Activated naive CD8-positive, alpha-beta T cell treated with anti-CD3 and anti-CD28 coated beads, Interleukin-2, amount 10 ng/mL, durations not matched to agents 7 days and 5 days (primary cell): ENCODE measurements at regions not wholly inside any gene's neighbourhood (a gene's known extent, or its start where the extent isn't known, plus 50 kb on each side); places are given as distances from the start of the nearest gene placed in this dataset.

Experiments
- ATAC-seq: fragments of 150-1000 bp; cut with Tn5 transposase; one replicate; pipeline ENCODE4 v1.10.0; 2021; ENCODE audit warnings: low read depth, moderate library complexity
- POLR2A ChIA-PET: fragments of 350-600 bp; sonication (Branson Sonifier 250); formaldehyde crosslinking; loops from one replicate; lab custom pipeline; 2021; ENCODE audit warnings: antibody characterized with exemption; lab: Charles Lee
- DNase-seq: peaks from one replicate; pipeline ENCODE4 v3.0.0; 2021
- H3K27ac Mint-ChIP-seq: one replicate; pipeline ENCODE4 v1.8.0; 2022; ENCODE audit warnings: mild to moderate bottlenecking, mixed read lengths
- H3K27me3 Mint-ChIP-seq: one replicate; pipeline ENCODE4 v1.8.0; 2022; ENCODE audit warnings: mild to moderate bottlenecking, moderate library complexity, mixed read lengths
- H3K36me3 Mint-ChIP-seq: one replicate; pipeline ENCODE4 v1.8.0; 2021; ENCODE audit warnings: mild to moderate bottlenecking, mixed read lengths
- H3K4me1 Mint-ChIP-seq: one replicate; pipeline ENCODE4 v1.8.0; 2021; ENCODE audit warnings: mixed read lengths
- H3K4me3 Mint-ChIP-seq: one replicate; pipeline ENCODE4 v1.8.0; 2022; ENCODE audit warnings: mild to moderate bottlenecking, moderate library complexity, mixed read lengths
- H3K9me3 Mint-ChIP-seq: one replicate; pipeline ENCODE4 v1.8.0; 2021; ENCODE audit warnings: mixed read lengths

DNA sequence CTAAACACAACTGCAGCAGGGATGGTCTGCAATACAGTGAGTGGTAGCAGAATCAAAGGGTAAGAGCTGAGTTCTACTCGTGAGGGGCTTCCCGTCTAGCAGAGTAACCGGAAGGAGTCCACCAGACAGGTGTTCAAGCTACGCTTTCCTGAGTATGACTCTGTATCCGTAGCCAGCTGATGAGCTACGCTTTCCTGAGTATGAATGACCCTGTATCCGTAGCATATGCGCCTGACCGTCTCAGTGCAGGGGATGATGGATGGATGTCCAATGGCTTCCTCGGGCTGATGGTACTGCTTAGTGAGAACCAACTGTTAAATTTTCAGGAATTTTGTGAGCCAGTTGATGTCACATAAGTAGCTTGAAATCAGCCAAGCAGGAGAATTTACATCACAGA, 244.1 kb upstream of the MYT1L start:
- no peak overlapping the region for H3K27ac Mint-ChIP-seq
- peaks cover 6% of the 10 kb centered on the region for H3K27me3 Mint-ChIP-seq
- no peaks in the 10 kb centered on the region for H3K9me3 Mint-ChIP-seq
- no peaks in the 10 kb centered on the region for H3K4me1 Mint-ChIP-seq
- ATAC-seq, result no peak
- H3K36me3 Mint-ChIP-seq, result no peaks in the 10 kb centered on the region
- no peak overlapping the region for H3K4me3 Mint-ChIP-seq
- no peak for DNase-seq
- POLR2A ChIA-PET, result no interaction called here

DNA sequence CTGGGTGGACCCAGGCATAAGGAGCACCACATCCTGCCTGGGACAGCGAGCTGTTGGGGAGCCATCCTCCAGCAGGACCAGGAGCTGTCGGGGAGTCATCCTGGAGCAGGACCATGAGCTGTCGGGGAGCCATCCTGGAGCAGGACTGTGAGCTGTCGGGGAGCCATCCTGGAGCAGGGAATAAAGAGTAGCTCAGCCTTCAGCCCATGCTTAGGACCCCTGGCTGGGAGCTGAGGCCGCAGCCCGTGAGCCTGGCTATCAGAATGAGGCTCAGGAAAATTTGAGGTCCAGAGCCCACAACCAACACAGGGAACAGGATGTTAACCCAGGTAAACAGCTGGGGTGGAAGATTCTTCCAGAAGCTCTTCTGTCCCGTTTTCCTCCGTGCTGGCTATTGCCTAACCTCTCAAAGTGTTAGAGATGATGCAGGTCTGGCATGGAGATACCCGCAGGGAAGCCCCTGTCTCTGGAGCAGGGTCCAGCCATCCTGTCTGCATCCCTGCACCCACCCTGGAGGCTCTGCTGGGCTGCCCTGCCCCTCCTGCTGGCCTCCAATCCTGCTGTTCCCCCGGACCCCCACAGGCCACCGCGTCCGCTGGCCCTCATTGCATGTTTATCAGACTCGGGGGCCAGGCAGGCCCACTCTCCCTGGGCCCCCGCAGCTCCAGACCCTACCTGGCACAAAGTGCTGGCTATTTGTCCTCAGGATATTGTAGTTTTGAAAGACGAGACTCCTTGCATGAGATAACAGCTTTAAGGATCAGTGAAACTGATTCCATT, 243.5 kb upstream of the MYT1L start:
- no peak for DNase-seq
- H3K27me3 Mint-ChIP-seq, result peaks cover 6% of the 10 kb centered on the region
- no peaks in the 10 kb centered on the region for H3K4me1 Mint-ChIP-seq
- ATAC-seq, result no peak
- H3K27ac Mint-ChIP-seq, result no peak overlapping the region
- H3K9me3 Mint-ChIP-seq, result no peaks in the 10 kb centered on the region
- POLR2A ChIA-PET, result no interaction called here
- H3K4me3 Mint-ChIP-seq, result no peak overlapping the region
- H3K36me3 Mint-ChIP-seq, result no peaks in the 10 kb centered on the region

DNA sequence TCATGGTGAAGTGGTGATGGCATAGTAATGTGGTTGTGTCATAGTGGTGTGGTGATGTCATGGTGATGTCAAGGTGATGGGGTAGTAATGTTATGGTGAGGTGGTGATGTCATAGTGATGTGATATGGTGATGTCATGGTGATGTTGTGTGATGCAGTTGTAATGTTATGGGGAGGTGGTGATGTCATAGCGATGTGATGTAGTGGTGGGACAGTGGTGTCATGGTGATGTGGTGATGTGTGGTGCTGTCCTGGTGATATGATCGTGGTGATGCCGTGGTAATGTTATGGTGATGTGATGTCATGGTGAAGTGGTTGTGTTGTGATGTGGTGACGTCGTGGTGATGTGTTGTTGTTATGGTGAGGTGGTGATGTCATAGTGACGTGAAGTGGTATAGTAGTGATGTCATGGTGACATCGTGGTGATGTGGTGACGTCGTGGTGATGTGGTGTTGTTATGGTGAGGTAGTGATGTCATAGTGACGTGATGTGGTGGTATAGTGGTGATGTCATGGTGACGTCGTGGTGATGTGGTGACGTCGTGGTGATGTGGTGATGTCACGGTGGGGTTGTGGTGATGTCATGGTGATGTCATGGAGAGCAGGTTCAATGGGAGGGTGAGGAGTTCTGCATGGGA, 242.7 kb upstream of the MYT1L start:
- no peak overlapping the region for H3K27ac Mint-ChIP-seq
- H3K4me3 Mint-ChIP-seq, result no peak overlapping the region
- peaks cover 6% of the 10 kb centered on the region for H3K27me3 Mint-ChIP-seq
- no peaks in the 10 kb centered on the region for H3K4me1 Mint-ChIP-seq
- POLR2A ChIA-PET, result no interaction called here
- peak; percentile 16 for ATAC-seq
- no peak for DNase-seq
- no peaks in the 10 kb centered on the region for H3K36me3 Mint-ChIP-seq
- H3K9me3 Mint-ChIP-seq, result no peaks in the 10 kb centered on the region

DNA sequence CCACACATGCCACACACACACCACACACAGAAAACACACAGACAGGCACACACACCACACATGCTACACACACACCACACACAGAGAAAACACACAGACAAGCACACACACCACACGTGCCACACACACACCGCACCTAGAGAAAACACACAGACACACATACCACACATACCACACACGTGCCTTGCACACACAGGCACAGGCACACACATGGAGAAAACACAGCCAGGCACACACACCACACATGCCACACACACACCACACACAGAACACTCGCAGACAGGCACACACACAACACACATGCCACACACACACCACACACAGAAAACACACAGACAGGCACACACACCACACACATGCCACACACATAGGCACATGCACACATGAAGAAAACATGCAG, 242.1 kb upstream of the MYT1L start:
- Mint-ChIP-seq H3K4me3 (no peak overlapping the region), H3K36me3 (no peaks in the 10 kb centered on the region), H3K4me1 (no peaks in the 10 kb centered on the region), H3K27ac (no peak overlapping the region), H3K27me3 (peaks cover 6% of the 10 kb centered on the region), H3K9me3 (no peaks in the 10 kb centered on the region)
- POLR2A ChIA-PET, result no interaction called here
- DNase-seq (no peak), ATAC-seq (no peak)

DNA sequence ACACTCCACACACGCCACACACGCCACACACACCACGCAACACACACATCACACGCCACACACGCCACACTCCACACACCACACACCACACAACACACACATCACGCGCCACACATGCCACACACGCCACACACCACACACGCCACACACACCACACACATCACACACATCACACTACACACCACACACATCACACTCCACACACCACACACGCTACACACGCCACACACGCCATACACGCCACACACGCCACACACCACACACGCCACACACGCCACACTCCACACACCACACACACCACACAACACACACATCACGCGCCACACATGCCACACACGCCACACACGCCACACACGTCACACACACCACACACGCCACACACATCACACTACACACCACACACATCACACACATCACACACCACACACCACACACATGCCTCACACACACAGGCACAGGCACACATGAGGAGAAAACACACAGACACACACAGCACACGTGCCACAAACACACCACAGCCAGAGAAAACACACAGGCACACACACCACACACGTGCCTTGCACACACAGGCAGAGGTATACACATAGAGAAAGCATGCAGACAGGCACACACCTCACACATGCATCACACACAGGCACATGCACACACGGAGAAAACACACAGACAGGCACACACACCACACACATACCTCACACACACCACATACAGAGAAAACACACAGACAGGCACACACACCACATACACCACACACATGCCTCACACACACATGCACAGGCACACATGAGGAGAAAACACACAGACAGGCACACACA, 241.5 kb upstream of the MYT1L start:
- no peaks in the 10 kb centered on the region for H3K9me3 Mint-ChIP-seq
- no peaks in the 10 kb centered on the region for H3K36me3 Mint-ChIP-seq
- DNase-seq, result no peak
- H3K4me1 Mint-ChIP-seq, result no peaks in the 10 kb centered on the region
- H3K27ac Mint-ChIP-seq, result no peak overlapping the region
- ATAC-seq, result no peak
- no peak overlapping the region for H3K4me3 Mint-ChIP-seq
- POLR2A ChIA-PET, result no interaction called here
- peaks cover 4% of the 10 kb centered on the region for H3K27me3 Mint-ChIP-seq

DNA sequence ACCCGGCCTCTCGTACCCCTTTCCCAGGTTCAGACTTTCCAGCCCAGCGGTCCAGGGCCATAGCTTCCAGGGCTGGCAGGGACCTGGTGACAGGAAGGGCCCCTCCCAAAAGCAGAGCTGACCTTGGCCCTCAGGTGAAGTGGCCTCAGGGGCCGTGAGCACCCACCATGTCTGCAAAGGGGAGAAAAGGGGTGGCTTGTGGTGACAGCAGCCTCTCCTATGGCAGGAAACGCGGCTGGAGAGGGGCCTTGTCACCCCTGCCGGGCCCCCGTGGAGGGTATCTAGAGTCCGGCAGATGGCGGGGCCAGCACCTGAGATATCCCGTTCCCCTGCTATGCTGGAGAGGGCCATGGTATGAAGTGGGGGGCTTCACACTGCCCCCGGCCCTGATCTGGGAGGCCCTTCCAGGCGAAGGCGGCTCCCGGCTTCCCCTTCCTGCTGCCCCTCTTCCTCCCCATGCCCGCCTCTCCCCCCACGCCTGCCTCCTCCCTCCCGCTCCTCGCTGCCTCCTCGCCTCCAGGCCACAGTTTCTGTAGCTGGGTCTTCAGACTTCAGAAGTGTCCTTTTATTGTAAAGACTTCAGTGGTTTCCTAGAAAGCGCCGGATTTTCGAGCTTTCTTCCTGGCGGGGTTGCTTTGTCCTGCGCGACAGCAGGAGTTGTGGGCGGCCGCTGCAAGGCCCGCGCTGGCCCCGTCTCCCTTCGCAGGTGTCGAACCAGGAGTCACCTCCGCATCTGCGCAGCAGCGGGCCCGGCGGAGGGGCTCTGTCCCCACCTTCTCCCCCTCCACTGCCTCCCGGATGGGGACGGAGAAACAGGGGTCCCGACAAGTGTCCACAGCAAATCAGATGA, 240.5 kb upstream of the MYT1L start:
- Mint-ChIP-seq H3K36me3 (no peaks in the 10 kb centered on the region), H3K4me1 (no peaks in the 10 kb centered on the region), H3K27ac (no peak overlapping the region), H3K9me3 (no peaks in the 10 kb centered on the region), H3K4me3 (no peak overlapping the region), H3K27me3 (peaks cover 4% of the 10 kb centered on the region)
- ATAC-seq (no peak), DNase-seq (no peak)
- POLR2A ChIA-PET, result no interaction called here

DNA sequence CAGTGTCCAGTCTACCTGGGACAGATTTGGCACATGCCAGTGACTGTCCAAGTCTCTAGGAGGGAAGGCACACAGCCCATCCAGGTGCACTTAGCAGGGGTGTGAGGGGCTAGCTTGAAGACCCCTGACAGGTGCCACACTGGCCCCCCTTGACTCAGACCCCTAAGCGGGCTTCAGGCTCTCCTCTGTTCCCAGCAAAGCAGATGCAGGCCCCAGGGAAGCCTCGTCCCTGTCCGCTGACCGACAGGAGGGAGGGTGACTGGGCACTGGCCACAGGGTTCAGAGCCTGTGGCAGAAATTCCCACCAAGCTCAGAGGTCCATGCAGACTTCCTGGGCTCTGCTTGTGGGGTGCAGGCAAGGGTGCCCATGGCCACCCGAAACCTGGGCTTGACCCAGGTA, 239.8 kb upstream of the MYT1L start:
- Mint-ChIP-seq H3K27me3 (no peaks in the 10 kb centered on the region), H3K9me3 (no peaks in the 10 kb centered on the region), H3K4me1 (no peaks in the 10 kb centered on the region), H3K36me3 (no peaks in the 10 kb centered on the region), H3K27ac (no peak overlapping the region), H3K4me3 (no peak overlapping the region)
- ATAC-seq (no peak), DNase-seq (no peak)
- POLR2A ChIA-PET, result no interaction called here

DNA sequence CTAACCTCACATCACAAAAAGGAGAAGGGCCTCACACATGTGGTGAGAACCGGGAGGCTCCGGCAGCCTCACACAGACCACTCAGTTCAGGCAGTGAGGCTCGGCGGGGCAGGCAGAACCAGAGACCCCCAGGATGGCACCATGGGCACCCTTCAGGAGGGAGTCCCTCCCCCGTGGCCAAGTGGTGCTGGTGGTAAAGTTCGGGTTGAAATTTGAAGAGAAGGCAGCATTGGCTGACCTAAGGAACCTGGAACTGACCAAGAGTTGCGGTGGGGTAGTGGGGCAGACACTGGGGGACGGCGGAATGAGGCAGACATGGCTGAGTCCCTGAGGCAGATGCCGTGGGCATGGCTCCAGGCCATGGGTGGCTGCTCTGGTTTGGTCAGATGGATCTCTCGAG, 239.3 kb upstream of the MYT1L start:
- Mint-ChIP-seq H3K9me3 (no peaks in the 10 kb centered on the region), H3K4me1 (no peaks in the 10 kb centered on the region), H3K4me3 (no peak overlapping the region), H3K27ac (no peak overlapping the region), H3K36me3 (no peaks in the 10 kb centered on the region), H3K27me3 (no peaks in the 10 kb centered on the region)
- DNase-seq (no peak), ATAC-seq (no peak)
- POLR2A ChIA-PET, result no interaction called here

DNA sequence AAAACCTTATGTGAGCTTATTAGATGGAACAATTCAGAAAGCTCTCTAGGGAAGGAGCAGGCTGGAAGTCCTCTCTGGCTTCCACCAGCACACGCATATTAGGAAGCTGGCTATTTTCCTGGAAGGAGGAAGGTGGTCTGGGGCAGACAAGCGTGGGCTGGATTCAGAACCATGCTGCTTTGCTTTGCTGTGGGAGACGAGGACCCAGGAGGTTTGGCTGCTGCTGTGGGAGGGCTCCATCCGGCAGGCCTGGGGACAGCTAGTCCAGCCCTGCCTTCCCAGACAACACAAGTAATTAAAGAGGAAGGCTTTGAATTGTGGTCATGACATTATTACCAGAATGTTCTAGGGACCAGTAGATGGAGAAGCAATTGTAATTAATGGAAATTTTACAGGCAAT, 238.8 kb upstream of the MYT1L start:
- H3K27me3 Mint-ChIP-seq, result no peaks in the 10 kb centered on the region
- no peaks in the 10 kb centered on the region for H3K36me3 Mint-ChIP-seq
- POLR2A ChIA-PET, result no interaction called here

DNA sequence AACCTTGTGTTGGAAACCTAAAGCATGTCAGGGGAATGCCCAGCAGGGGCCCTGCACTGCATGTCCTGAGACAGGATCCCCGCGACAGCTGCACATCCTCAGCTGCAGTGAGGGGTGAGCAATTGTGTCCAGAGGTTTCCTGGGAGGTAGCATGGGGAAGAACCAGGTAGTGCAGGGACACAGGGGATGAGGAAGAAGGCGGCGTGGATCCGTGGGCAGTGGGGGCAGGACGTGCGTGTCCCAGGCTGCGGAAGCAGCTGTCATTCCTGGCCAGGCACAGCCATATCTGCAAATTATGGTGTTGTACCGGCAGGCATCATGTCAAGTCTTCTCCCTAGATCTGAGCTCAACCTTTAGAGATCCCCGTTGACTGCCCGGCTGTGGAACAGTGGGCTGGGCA, 238.2 kb upstream of the MYT1L start:
- H3K36me3 Mint-ChIP-seq, result no peaks in the 10 kb centered on the region
- no peaks in the 10 kb centered on the region for H3K4me1 Mint-ChIP-seq
- no peak overlapping the region for H3K27ac Mint-ChIP-seq
- H3K27me3 Mint-ChIP-seq, result no peaks in the 10 kb centered on the region
- no peak overlapping the region for H3K4me3 Mint-ChIP-seq
- DNase-seq (no peak), ATAC-seq (no peak)
- H3K9me3 Mint-ChIP-seq, result no peaks in the 10 kb centered on the region
- POLR2A ChIA-PET, result no interaction called here

More for the DNA sequence above, 238.8 kb upstream of the MYT1L start:
- no peak overlapping the region for H3K4me3 Mint-ChIP-seq
- DNase-seq (no peak), ATAC-seq (no peak)
- H3K27ac Mint-ChIP-seq, result no peak overlapping the region
- H3K9me3 Mint-ChIP-seq, result no peaks in the 10 kb centered on the region
- no peaks in the 10 kb centered on the region for H3K4me1 Mint-ChIP-seq

DNA sequence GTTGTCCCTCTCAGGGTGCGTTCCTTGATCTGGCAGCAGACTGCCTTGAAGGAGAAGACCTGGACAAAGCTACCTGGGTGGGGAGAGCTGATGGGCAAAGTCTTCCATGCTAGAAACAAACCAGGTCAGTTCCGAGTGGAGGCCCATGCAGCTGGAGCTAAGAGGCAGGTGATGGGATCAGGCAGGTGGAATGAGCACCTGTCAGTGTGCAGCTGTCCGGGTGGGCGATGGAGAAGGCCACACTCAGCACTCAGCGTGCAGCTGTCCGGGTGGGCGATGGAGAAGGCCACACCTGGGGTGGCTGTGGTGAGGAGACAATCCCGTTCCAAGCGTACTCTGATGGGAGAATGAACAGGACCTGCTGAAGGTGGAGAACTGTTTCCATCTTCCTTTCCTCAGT, 237.3 kb upstream of the MYT1L start:
- H3K27me3 Mint-ChIP-seq, result no peaks in the 10 kb centered on the region
- POLR2A ChIA-PET, result no interaction called here
- no peak for ATAC-seq
- H3K36me3 Mint-ChIP-seq, result no peaks in the 10 kb centered on the region
- H3K4me1 Mint-ChIP-seq, result no peaks in the 10 kb centered on the region
- no peaks in the 10 kb centered on the region for H3K9me3 Mint-ChIP-seq
- H3K27ac Mint-ChIP-seq, result no peak overlapping the region
- no peak overlapping the region for H3K4me3 Mint-ChIP-seq
- no peak for DNase-seq

DNA sequence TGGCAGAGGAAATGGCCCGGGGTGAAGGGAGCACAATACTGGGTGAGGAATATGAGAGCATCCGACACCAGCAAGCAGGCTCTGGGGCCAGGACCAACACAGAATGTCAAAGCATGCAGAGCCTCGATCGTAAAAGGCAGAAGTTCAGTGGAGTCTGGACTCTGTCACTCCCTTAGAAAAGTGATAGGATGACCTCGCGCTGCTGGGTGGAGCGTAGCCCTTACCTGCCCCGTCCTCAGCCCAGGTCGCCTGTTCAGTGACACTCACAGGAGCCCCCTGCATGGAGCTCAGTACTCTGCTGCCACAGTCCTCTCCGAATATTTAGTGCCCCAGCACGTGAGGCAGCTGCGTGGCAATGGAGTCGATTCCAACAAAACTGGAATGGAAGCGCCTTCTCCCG, 236.7 kb upstream of the MYT1L start:
- H3K9me3 Mint-ChIP-seq, result no peaks in the 10 kb centered on the region
- no peak overlapping the region for H3K4me3 Mint-ChIP-seq
- H3K27ac Mint-ChIP-seq, result no peak overlapping the region
- H3K4me1 Mint-ChIP-seq, result no peaks in the 10 kb centered on the region
- H3K27me3 Mint-ChIP-seq, result no peaks in the 10 kb centered on the region
- POLR2A ChIA-PET, result no interaction called here
- DNase-seq (no peak), ATAC-seq (no peak)
- H3K36me3 Mint-ChIP-seq, result no peaks in the 10 kb centered on the region
